ENCODE measurements at regions not wholly inside any gene's neighbourhood (a gene's known extent, or its start where the extent isn't known, plus 50 kb on each side); places are given as distances from the start of the nearest gene placed in this dataset.

- Mint-ChIP-seq H3K27me3 (ENCODE audit: low read depth in 3 of 3) (peaks cover 0 to 2% (median 2%) of the 10 kb centered on the region in 3 donors), H3K27ac (no peak overlapping the region), H3K36me3 (no peaks in the 10 kb centered on the region), H3K4me3 (no peak overlapping the region), H3K4me1 (peaks cover 3% of the 10 kb centered on the region), H3K9me3 (peaks cover 5 to 22% (median 12%) of the 10 kb centered on the region in 7 donors)
- H3K36me3 ChIP-seq (replicated peaks in 1 of 2; ENCODE audit: control insufficient read depth in 1 of 2, insufficient read depth in 2 of 2, low read length in 2 of 2), result no peaks in the 10 kb centered on the region
- no peak overlapping the region for H3K4me3 ChIP-seq (replicated peaks in 1 of 3; ENCODE audit: low read depth in 2 of 3, low read length in 3 of 3)
- H3K27ac ChIP-seq (ENCODE audit: low read depth in 1 of 2, low read length in 2 of 2), result no peak overlapping the region
- intact Hi-C loops (cut with micrococcal nuclease), result no loop called here
- no peaks in the 10 kb centered on the region for H4K20me1 ChIP-seq (ENCODE audit: insufficient read depth, low read length)
- no peaks in the 10 kb centered on the region for H3K27me3 ChIP-seq (ENCODE audit: control insufficient read depth in 2 of 2, insufficient read depth in 2 of 2, low read length in 2 of 2)
- no peak overlapping the region for H3K9ac ChIP-seq (ENCODE audit: insufficient read depth, low read length, poor library complexity, severe bottlenecking)
- no peak overlapping the region for H2AFZ ChIP-seq (ENCODE audit: insufficient read depth, low read depth, low read length, poor library complexity, severe bottlenecking)
- TF ChIP-seq CTCF (IDR thresholded peaks at IDR 0.05), result no peak
- H3K4me1 ChIP-seq (ENCODE audit: control insufficient read depth in 1 of 2, insufficient read depth in 2 of 2, low read length in 2 of 2), result no peaks in the 10 kb centered on the region
- WGBS (ENCODE audit: insufficient coverage), result no CpG with 5 or more reads among the region's 1 CpG
- no peak overlapping the region for H3K4me2 ChIP-seq (replicated peaks; ENCODE audit: extremely low read depth, low read length, poor library complexity, severe bottlenecking)
- peaks cover 12 to 14% of the 10 kb centered on the region in 2 donors for H3K9me3 ChIP-seq (replicated peaks in 1 of 2; ENCODE audit: control insufficient read depth in 1 of 2, insufficient read depth in 1 of 2, low read length in 2 of 2)
- no peak for DNase-seq
- H3K79me2 ChIP-seq (ENCODE audit: insufficient read depth, low read length), result no peaks in the 10 kb centered on the region
Observed at GRCh38 chr15:67911727-67912126, 71.9 kb upstream of the RNU6-1 start.

- Histone ChIP-seq H3K27me3 (ENCODE audit: control insufficient read depth in 2 of 2, insufficient read depth in 2 of 2, low read length in 2 of 2) (no peaks in the 10 kb centered on the region), H3K9me3 (replicated peaks in 1 of 2; ENCODE audit: control insufficient read depth in 1 of 2, insufficient read depth in 1 of 2, low read length in 2 of 2) (peaks cover 22 to 25% of the 10 kb centered on the region in 2 donors), H3K4me2 (replicated peaks; ENCODE audit: extremely low read depth, low read length, poor library complexity, severe bottlenecking) (no peak overlapping the region), H3K4me1 (ENCODE audit: control insufficient read depth in 1 of 2, insufficient read depth in 2 of 2, low read length in 2 of 2) (no peaks in the 10 kb centered on the region), H3K79me2 (ENCODE audit: insufficient read depth, low read length) (no peaks in the 10 kb centered on the region), H4K20me1 (ENCODE audit: insufficient read depth, low read length) (no peaks in the 10 kb centered on the region), H2AFZ (ENCODE audit: insufficient read depth, low read depth, low read length, poor library complexity, severe bottlenecking) (no peak overlapping the region), H3K4me3 (replicated peaks in 1 of 3; ENCODE audit: low read depth in 2 of 3, low read length in 3 of 3) (no peak overlapping the region), H3K9ac (ENCODE audit: insufficient read depth, low read length, poor library complexity, severe bottlenecking) (no peak overlapping the region), H3K27ac (ENCODE audit: low read depth in 1 of 2, low read length in 2 of 2) (no peak overlapping the region), H3K36me3 (replicated peaks in 1 of 2; ENCODE audit: control insufficient read depth in 1 of 2, insufficient read depth in 2 of 2, low read length in 2 of 2) (no peaks in the 10 kb centered on the region)
- WGBS (ENCODE audit: insufficient coverage), result no CpG with 5 or more reads among the region's 1 CpG
- peaks cover 12 to 32% (median 21%) of the 10 kb centered on the region in 7 donors for H3K9me3 Mint-ChIP-seq
- H3K4me3 Mint-ChIP-seq, result no peak overlapping the region
- DNase-seq, result no peak
- intact Hi-C loops (cut with micrococcal nuclease), result no loop called here
- H3K27me3 Mint-ChIP-seq (ENCODE audit: low read depth in 3 of 3), result peaks cover 0 to 2% (median 0%) of the 10 kb centered on the region in 3 donors
- H3K36me3 Mint-ChIP-seq, result peaks cover 2% of the 10 kb centered on the region in 2 donors
- H3K4me1 Mint-ChIP-seq, result peaks cover 3% of the 10 kb centered on the region
- no peak overlapping the region for H3K27ac Mint-ChIP-seq
- no peak for TF ChIP-seq CTCF (IDR thresholded peaks at IDR 0.05)
Observed at GRCh38 chr15:67914028-67914427, 74.2 kb upstream of the RNU6-1 start.
